RWPE2 (cell line): ENCODE measurements at regions not wholly inside any gene's neighbourhood (a gene's known extent, or its start where the extent isn't known, plus 50 kb on each side); places are given as distances from the start of the nearest gene placed in this dataset.

Experiments
- ATAC-seq: fragments of 200-7000 bp; cut with Tn5 transposase; 3 replicates; pipeline ENCODE4 v1.9.1; 2021; ENCODE audit warnings: low read depth
- DNase-seq: peaks from one replicate; pipeline ENCODE4 v3.0.0-alpha.2; 2020; ENCODE audit warnings: low spot score
- H3K27ac ChIP-seq: fragments of 450-650 bp; 2 replicates; pipeline ENCODE4 v1.5.1; 2017; ENCODE audit warnings: mild to moderate bottlenecking; ENCODE audit not compliant: poor library complexity, severe bottlenecking
- H3K27me3 ChIP-seq: fragments of 250-450 bp; sonication (Bioruptor Pico); 2 replicates; pipeline ENCODE4 v1.5.1; 2021; ENCODE audit warnings: mild to moderate bottlenecking, moderate library complexity; ENCODE audit not compliant: insufficient read depth, poor library complexity, severe bottlenecking
- H3K36me3 ChIP-seq: fragments of 250-450 bp; sonication (Bioruptor Pico); 2 replicates; pipeline ENCODE4 v1.5.1; 2020; ENCODE audit warnings: low read depth, mild to moderate bottlenecking, moderate library complexity
- H3K4me1 ChIP-seq: fragments of 250-450 bp; sonication (Bioruptor Pico); 2 replicates; pipeline ENCODE4 v1.5.1; 2021; ENCODE audit warnings: mild to moderate bottlenecking, moderate library complexity; ENCODE audit not compliant: insufficient read depth, poor library complexity, severe bottlenecking
- H3K4me3 ChIP-seq: fragments of 250-450 bp; sonication (Bioruptor Pico); 2 replicates; pipeline ENCODE4 v1.5.1; 2021; ENCODE audit warnings: mild to moderate bottlenecking, moderate library complexity; ENCODE audit not compliant: severe bottlenecking
- H3K9me3 ChIP-seq: fragments of 250-450 bp; sonication (Bioruptor Pico); 2 replicates; pipeline ENCODE4 v1.5.1; 2021; ENCODE audit warnings: mild to moderate bottlenecking, moderate library complexity; ENCODE audit not compliant: severe bottlenecking
- TF ChIP-seq, protein P1 (sequence below): fragments of 450-650 bp; IDR thresholded peaks from one replicate; pipeline ENCODE4 v1.5.1; 2017; ENCODE audit warnings: mild to moderate bottlenecking, moderate library complexity; ENCODE audit not compliant: poor library complexity, severe bottlenecking

DNA sequence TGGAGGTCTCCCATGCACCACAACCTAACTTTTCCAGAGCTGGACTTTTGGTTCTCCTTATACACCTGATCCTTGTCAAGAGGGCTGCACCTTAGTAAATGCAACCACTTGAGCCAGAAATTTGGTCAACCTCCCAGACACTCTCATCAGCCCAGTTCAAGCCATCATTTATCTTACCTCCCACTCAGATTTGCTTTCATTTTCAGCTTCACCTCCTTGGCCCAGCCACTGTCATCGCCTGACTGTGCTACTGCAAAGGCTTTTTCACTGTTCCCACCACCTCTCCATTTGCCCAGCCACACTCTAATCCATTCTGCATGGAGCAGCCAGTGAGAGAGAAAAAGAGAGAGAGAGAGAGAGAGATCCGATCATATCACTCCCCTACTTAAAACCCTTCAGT lies 112.4 kb upstream of the DDX18 start:
- no peak overlapping the region for H3K27ac ChIP-seq
- H3K27me3 ChIP-seq = no peaks in the 10 kb centered on the region
- ATAC-seq = no peak
- no peaks in the 10 kb centered on the region for H3K4me1 ChIP-seq
- no peak overlapping the region for H3K4me3 ChIP-seq
- TF ChIP-seq, protein P1, sequence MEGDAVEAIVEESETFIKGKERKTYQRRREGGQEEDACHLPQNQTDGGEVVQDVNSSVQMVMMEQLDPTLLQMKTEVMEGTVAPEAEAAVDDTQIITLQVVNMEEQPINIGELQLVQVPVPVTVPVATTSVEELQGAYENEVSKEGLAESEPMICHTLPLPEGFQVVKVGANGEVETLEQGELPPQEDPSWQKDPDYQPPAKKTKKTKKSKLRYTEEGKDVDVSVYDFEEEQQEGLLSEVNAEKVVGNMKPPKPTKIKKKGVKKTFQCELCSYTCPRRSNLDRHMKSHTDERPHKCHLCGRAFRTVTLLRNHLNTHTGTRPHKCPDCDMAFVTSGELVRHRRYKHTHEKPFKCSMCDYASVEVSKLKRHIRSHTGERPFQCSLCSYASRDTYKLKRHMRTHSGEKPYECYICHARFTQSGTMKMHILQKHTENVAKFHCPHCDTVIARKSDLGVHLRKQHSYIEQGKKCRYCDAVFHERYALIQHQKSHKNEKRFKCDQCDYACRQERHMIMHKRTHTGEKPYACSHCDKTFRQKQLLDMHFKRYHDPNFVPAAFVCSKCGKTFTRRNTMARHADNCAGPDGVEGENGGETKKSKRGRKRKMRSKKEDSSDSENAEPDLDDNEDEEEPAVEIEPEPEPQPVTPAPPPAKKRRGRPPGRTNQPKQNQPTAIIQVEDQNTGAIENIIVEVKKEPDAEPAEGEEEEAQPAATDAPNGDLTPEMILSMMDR = no peak
- no peak for DNase-seq
- no peaks in the 10 kb centered on the region for H3K9me3 ChIP-seq
- no peaks in the 10 kb centered on the region for H3K36me3 ChIP-seq

DNA sequence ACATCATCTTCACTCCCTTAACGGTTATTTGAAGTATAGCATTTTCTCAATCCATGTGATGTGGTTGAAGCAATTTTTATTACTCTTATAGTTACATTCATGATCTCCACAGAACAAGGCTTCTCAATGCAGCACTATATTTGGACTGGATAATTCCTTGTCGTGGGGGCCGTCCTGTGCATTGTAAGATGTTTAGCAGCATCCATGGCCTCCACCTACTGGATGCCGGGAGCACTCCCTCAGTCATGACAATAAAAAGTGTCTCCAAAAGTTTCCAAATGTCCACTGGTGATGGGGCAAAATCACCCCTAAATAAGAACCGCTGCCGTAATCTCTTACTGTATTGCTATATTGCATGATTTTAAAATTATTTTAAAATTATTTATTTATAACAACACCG lies 110.6 kb upstream of the DDX18 start:
- TF ChIP-seq, protein P1 = no peak
- no peak for DNase-seq
- Histone ChIP-seq H3K9me3 (no peaks in the 10 kb centered on the region), H3K27me3 (no peaks in the 10 kb centered on the region), H3K36me3 (no peaks in the 10 kb centered on the region), H3K4me1 (no peaks in the 10 kb centered on the region), H3K4me3 (no peak overlapping the region), H3K27ac (no peak overlapping the region)
- no peak for ATAC-seq

DNA sequence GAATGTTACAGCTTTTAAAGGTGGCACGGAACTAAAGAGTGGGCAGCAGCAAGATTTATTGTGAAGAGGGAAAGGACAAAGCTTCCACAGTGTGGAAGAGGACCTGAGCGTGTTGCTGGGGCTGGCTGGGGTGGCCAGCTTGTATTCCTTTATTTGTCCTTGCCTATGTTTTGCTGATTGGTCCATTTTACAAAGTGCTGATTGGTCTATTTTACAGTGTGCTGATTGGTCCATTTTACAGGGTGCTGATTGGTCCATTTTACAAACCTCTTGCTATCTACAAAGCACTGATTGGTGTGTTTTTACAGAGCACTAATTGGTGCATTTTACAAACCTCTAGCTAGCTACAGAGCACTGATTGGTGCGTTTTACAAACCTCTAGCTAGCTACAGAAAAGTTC lies 109.7 kb upstream of the DDX18 start:
- DNase-seq (no peak), ATAC-seq (no peak)
- Histone ChIP-seq H3K9me3 (no peaks in the 10 kb centered on the region), H3K27me3 (no peaks in the 10 kb centered on the region), H3K4me1 (no peaks in the 10 kb centered on the region), H3K27ac (no peak overlapping the region), H3K36me3 (no peaks in the 10 kb centered on the region), H3K4me3 (no peak overlapping the region)
- TF ChIP-seq, protein P1 = no peak

DNA sequence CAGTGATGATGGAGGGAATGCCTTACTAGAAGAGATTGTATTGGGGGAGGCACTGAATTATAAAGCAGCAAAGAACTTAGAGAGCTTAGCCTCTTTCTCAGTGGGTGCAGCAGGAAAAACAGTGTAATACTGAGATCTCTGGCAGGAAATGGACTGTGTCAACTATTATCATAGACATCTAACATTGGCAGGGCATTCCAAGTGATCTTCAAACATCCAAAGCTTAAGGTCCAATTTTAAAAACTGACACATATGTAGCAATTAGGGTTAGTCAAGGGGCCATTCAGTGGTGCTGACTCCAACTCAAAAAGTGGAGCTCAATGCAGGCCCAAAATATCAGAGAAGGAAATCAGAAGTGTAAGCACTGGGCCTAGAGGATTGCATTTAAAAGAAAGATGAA lies 106.6 kb upstream of the DDX18 start:
- TF ChIP-seq, protein P1 = no peak
- no peaks in the 10 kb centered on the region for H3K36me3 ChIP-seq
- DNase-seq = no peak
- H3K27me3 ChIP-seq = no peaks in the 10 kb centered on the region
- no peaks in the 10 kb centered on the region for H3K9me3 ChIP-seq
- ATAC-seq = no peak
- H3K4me1 ChIP-seq = no peaks in the 10 kb centered on the region
- H3K27ac ChIP-seq = no peak overlapping the region
- H3K4me3 ChIP-seq = no peak overlapping the region

DNA sequence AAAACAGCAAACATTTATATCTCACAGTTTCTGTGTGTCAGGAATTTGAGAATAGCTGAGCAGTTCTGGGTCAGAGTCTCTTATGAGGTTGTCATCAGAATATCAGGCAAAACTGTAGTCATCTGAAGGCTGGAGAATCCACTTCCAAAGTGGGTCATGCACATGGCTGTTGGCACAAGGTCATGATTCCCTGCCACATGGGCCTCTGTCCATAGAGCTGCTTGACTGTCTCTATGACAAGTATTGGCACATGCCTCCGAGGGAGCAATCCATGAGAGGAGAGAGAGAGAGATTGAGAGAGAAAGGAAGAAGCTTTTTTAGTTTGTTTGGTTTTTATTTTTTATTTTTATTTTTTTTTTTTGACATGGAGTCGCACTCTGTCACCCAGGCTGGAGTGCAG lies 101.8 kb upstream of the DDX18 start:
- no peaks in the 10 kb centered on the region for H3K4me1 ChIP-seq

More for the DNA sequence above, 101.8 kb upstream of the DDX18 start:
- no peaks in the 10 kb centered on the region for H3K36me3 ChIP-seq
- H3K9me3 ChIP-seq = no peaks in the 10 kb centered on the region
- H3K4me3 ChIP-seq = no peak overlapping the region
- TF ChIP-seq, protein P1 = no peak
- H3K27me3 ChIP-seq = peaks cover 28% of the 10 kb centered on the region
- DNase-seq (no peak), ATAC-seq (no peak)
- no peak overlapping the region for H3K27ac ChIP-seq
